ENCODE measurements at regions not wholly inside any gene's neighbourhood (a gene's known extent, or its start where the extent isn't known, plus 50 kb on each side); places are given as distances from the start of the nearest gene placed in this dataset.

- H3K9me3 ChIP-seq = no peaks in the 10 kb centered on the region
- WGBS, 3 donors = 90 to 93% (median 91%) methylated on average over 8 of the region's 8 CpGs
- TF ChIP-seq CTCF (IDR thresholded peaks at IDR 0.05) = no peak
- intact Hi-C loops (cut with DNase I) = no loop called here
- no peak overlapping the region for H3K4me3 ChIP-seq
- no peaks in the 10 kb centered on the region for H3K27me3 ChIP-seq (ENCODE audit: insufficient read depth in 3 of 3, low read length in 2 of 3)
- H3K36me3 ChIP-seq (ENCODE audit: insufficient read depth in 1 of 2, low read depth in 1 of 2) = no peaks in the 10 kb centered on the region
- no peak overlapping the region for H3K27ac ChIP-seq
- H3K4me1 ChIP-seq = no peaks in the 10 kb centered on the region
- no peak for ATAC-seq
- no peak for DNase-seq
Observed at GRCh38 chr3:186477033-186477432, 67.1 kb downstream of the CRYGS start.

- no peak overlapping the region for H3K4me3 ChIP-seq
- 65 to 79% (median 71%) methylated on average over 2 of the region's 2 CpGs for WGBS, 3 donors
- DNase-seq = no peak
- no peaks in the 10 kb centered on the region for H3K36me3 ChIP-seq (ENCODE audit: insufficient read depth in 1 of 2, low read depth in 1 of 2)
- no peaks in the 10 kb centered on the region for H3K4me1 ChIP-seq
- ATAC-seq = no peak
- intact Hi-C loops (cut with DNase I) = no loop called here
- TF ChIP-seq CTCF (IDR thresholded peaks at IDR 0.05) = no peak
- no peaks in the 10 kb centered on the region for H3K27me3 ChIP-seq (ENCODE audit: insufficient read depth in 3 of 3, low read length in 2 of 3)
- no peak overlapping the region for H3K27ac ChIP-seq
- no peaks in the 10 kb centered on the region for H3K9me3 ChIP-seq
Observed at GRCh38 chr3:186476541-186476940, 67.6 kb downstream of the CRYGS start.

GRCh38 chr3:186476044-186476468 is 68.1 kb downstream of the CRYGS start:
- intact Hi-C loops (cut with DNase I) = no loop called here

GRCh38 chr3:186473166-186473565 is 71.0 kb downstream of the CRYGS start:
- H3K9me3 ChIP-seq = no peaks in the 10 kb centered on the region
- 77 to 86% (median 82%) methylated on average over 2 of the region's 2 CpGs for WGBS, 3 donors
- no peaks in the 10 kb centered on the region for H3K36me3 ChIP-seq (ENCODE audit: insufficient read depth in 1 of 2, low read depth in 1 of 2)
- H3K27me3 ChIP-seq (ENCODE audit: insufficient read depth in 3 of 3, low read length in 2 of 3) = no peaks in the 10 kb centered on the region
- intact Hi-C loops (cut with DNase I) = no loop called here
- no peak for TF ChIP-seq CTCF (IDR thresholded peaks at IDR 0.05)
- no peak for DNase-seq
- no peak for ATAC-seq
- no peak overlapping the region for H3K4me3 ChIP-seq
- H3K27ac ChIP-seq = no peak overlapping the region
- H3K4me1 ChIP-seq = no peaks in the 10 kb centered on the region

More at GRCh38 chr3:186476044-186476468, 68.1 kb downstream of the CRYGS start:
- DNase-seq = no peak
- Histone ChIP-seq H3K9me3 (no peaks in the 10 kb centered on the region), H3K27ac (no peak overlapping the region), H3K4me3 (no peak overlapping the region), H3K27me3 (ENCODE audit: insufficient read depth in 3 of 3, low read length in 2 of 3) (no peaks in the 10 kb centered on the region), H3K36me3 (ENCODE audit: insufficient read depth in 1 of 2, low read depth in 1 of 2) (no peaks in the 10 kb centered on the region), H3K4me1 (no peaks in the 10 kb centered on the region)
- WGBS, 3 donors = 15 to 40% (median 30%) methylated on average over 3 of the region's 3 CpGs
- no peak for TF ChIP-seq CTCF (IDR thresholded peaks at IDR 0.05)
- ATAC-seq = no peak

- H3K27me3 ChIP-seq (ENCODE audit: insufficient read depth in 3 of 3, low read length in 2 of 3) = no peaks in the 10 kb centered on the region
- ATAC-seq = no peak
- no peak for TF ChIP-seq CTCF (IDR thresholded peaks at IDR 0.05)
- no peak overlapping the region for H3K27ac ChIP-seq
- WGBS, 3 donors = 89 to 90% (median 90%) methylated on average over 8 of the region's 8 CpGs
- H3K36me3 ChIP-seq (ENCODE audit: insufficient read depth in 1 of 2, low read depth in 1 of 2) = no peaks in the 10 kb centered on the region
- H3K4me1 ChIP-seq = no peaks in the 10 kb centered on the region
- no peak for DNase-seq
- no peaks in the 10 kb centered on the region for H3K9me3 ChIP-seq
- intact Hi-C loops (cut with DNase I) = no loop called here
- no peak overlapping the region for H3K4me3 ChIP-seq
Observed at GRCh38 chr3:186472456-186473008, 71.6 kb downstream of the CRYGS start.
